Ectodermal cell (in vitro differentiated cells): ENCODE measurements at regions not wholly inside any gene's neighbourhood (a gene's known extent, or its start where the extent isn't known, plus 50 kb on each side); places are given as distances from the start of the nearest gene placed in this dataset.

Source experiments
- H3K27ac ChIP-seq: 2 replicates; pipeline ENCODE4 v1.7.0; 2013; ENCODE audit warnings: mild to moderate bottlenecking, low read depth, low read length; ENCODE audit not compliant: insufficient read depth, poor library complexity, severe bottlenecking
- H3K27me3 ChIP-seq: 2 replicates; pipeline ENCODE4 v1.7.0; 2013; ENCODE audit warnings: mild to moderate bottlenecking, low read length; ENCODE audit not compliant: insufficient read depth, control insufficient read depth, poor library complexity, severe bottlenecking
- H3K36me3 ChIP-seq: one replicate; pipeline ENCODE4 v1.7.0; 2013; ENCODE audit warnings: low read length; ENCODE audit not compliant: control insufficient read depth, insufficient read depth
- H3K4me1 ChIP-seq: one replicate; pipeline ENCODE4 v1.7.0; 2013; ENCODE audit warnings: low read length; ENCODE audit not compliant: control insufficient read depth, insufficient read depth
- H3K4me3 ChIP-seq: 2 replicates; pipeline ENCODE4 v1.7.0; 2013; ENCODE audit warnings: low read depth, low read length, control low read depth; ENCODE audit not compliant: insufficient read depth
- H3K9me3 ChIP-seq: 2 replicates; pipeline ENCODE4 v1.7.0; 2013; ENCODE audit warnings: mild to moderate bottlenecking, low read length, moderate library complexity; ENCODE audit not compliant: control insufficient read depth
- WGBS, 2 experiments: methylation state at CpG; one replicate each; pipeline ENCODE4 v1.1.7; 2013; ENCODE audit warnings: missing lambda C conversion rate in 2 of 2; 5-methylcytosine and 5-hydroxymethylcytosine counted together

- Histone ChIP-seq H3K4me3 (no peak overlapping the region), H3K36me3 (no peaks in the 10 kb centered on the region), H3K4me1 (no peaks in the 10 kb centered on the region), H3K27ac (no peak overlapping the region), H3K27me3 (no peaks in the 10 kb centered on the region), H3K9me3 (no peaks in the 10 kb centered on the region)
- 89 to 91% methylated on average over 15 of the region's 15 CpGs for WGBS, 2 experiments
Measured at GRCh38 chr16:86095131-86095752, 196.3 kb downstream of the IRF8 start.

DNA sequence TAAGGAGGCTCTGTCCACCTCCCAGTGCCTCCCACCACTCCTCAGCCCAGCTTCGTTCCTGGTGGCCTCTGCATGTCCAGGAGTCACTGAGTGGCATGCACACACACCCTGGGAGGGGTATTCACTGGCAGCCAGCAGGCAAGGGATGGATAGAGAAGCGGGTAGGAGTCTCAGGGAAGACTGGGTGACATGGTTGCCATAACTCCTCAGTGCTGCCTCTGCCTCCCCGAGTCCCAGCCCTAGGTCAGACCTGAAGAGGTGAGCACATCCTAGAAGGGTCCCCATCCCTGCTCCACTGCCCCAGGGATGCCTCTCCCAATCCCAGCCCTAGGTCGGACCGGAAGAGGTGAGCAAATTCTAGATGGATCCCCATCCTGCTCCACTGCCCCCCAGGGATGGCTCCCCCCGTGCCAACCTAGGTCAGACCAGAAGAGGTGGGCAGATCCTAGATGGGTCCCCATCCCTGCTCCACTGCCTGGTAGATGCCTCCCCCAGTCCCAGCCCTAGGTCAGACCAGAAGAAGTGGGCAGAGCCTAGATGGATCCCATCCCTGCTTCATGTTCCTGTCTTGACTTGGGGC, 197.0 kb downstream of the IRF8 start:
- Histone ChIP-seq H3K27me3 (no peaks in the 10 kb centered on the region), H3K27ac (no peak overlapping the region), H3K36me3 (no peaks in the 10 kb centered on the region), H3K9me3 (no peaks in the 10 kb centered on the region), H3K4me3 (no peak overlapping the region), H3K4me1 (no peaks in the 10 kb centered on the region)
- 86 to 91% methylated on average over 6 of the region's 6 CpGs for WGBS, 2 experiments

- Histone ChIP-seq H3K27me3 (no peaks in the 10 kb centered on the region), H3K27ac (no peak overlapping the region), H3K9me3 (no peaks in the 10 kb centered on the region), H3K4me1 (no peaks in the 10 kb centered on the region), H3K4me3 (no peak overlapping the region), H3K36me3 (no peaks in the 10 kb centered on the region)
- WGBS, 2 experiments: 93% methylated on average over 7 of the region's 7 CpGs
Measured at GRCh38 chr16:86096850-86097249, 197.9 kb downstream of the IRF8 start.

GRCh38 chr16:86099326-86099725, 200.4 kb downstream of the IRF8 start:
- WGBS, 2 experiments: 58 to 61% methylated on average over 10 of the region's 10 CpGs
- no peak overlapping the region for H3K27ac ChIP-seq
- no peaks in the 10 kb centered on the region for H3K4me1 ChIP-seq
- H3K27me3 ChIP-seq: no peaks in the 10 kb centered on the region
- no peaks in the 10 kb centered on the region for H3K36me3 ChIP-seq
- H3K9me3 ChIP-seq: no peaks in the 10 kb centered on the region
- no peak overlapping the region for H3K4me3 ChIP-seq

DNA sequence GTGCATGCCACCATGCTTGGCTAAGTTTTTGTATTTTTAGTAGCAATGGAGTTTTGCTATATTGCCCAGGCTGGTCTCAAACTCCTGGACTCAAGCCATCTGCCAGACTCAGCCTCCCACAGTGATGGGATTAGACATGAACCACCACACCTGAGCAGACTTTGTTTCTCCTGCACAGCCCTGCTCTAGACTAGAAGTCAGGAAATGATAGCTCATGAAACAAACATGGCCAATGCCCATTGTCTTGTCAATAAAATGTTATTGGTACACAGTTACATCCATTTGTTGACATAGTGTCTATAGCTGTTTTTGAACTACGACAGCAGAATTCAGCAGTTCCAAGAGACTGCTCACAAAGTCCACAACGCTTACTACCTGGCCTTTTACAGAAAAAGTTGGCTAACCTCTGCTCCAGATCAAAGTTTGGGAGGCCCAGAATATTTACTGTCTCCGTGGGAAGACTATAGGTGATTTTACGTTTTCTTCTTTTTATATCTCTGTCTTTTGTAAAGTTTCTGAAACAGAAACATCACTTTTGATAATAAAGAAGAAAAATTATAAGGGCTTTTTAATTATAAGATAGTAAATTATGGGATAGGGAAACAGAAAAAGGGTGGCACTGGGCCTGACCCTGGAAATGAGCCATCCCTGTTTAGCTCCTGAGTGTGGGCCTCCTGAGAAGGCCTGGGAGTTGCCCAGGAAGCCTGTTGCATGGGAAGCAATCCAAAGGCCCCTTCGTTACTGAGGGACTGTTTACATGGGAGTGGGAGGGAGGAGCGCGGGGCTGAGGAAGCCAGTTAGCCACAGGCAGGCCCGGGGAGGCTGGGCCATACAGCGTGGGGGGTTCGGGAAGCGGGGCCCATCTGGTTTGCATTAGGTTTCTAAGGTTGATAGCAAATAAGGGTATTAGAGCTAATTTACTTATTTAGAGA, 201.5 kb downstream of the IRF8 start:
- 70 to 76% methylated on average over 10 to 11 of the region's 11 CpGs for WGBS, 2 experiments
- Histone ChIP-seq H3K27ac (no peak overlapping the region), H3K9me3 (no peaks in the 10 kb centered on the region)

GRCh38 chr16:86101137-86101896, 202.4 kb downstream of the IRF8 start:
- no peaks in the 10 kb centered on the region for H3K9me3 ChIP-seq
- H3K27ac ChIP-seq: no peak overlapping the region
- H3K4me1 ChIP-seq: no peaks in the 10 kb centered on the region
- H3K36me3 ChIP-seq: no peaks in the 10 kb centered on the region
- H3K4me3 ChIP-seq: no peak overlapping the region
- H3K27me3 ChIP-seq: no peaks in the 10 kb centered on the region
- 83% methylated on average over 20 of the region's 20 CpGs for WGBS, 2 experiments

More for the DNA sequence above, 201.5 kb downstream of the IRF8 start:
- H3K4me3 ChIP-seq: no peak overlapping the region
- H3K27me3 ChIP-seq: no peaks in the 10 kb centered on the region
- no peaks in the 10 kb centered on the region for H3K4me1 ChIP-seq
- no peaks in the 10 kb centered on the region for H3K36me3 ChIP-seq

- Histone ChIP-seq H3K27ac (no peak overlapping the region), H3K36me3 (no peaks in the 10 kb centered on the region), H3K27me3 (no peaks in the 10 kb centered on the region), H3K4me3 (no peak overlapping the region), H3K9me3 (no peaks in the 10 kb centered on the region), H3K4me1 (no peaks in the 10 kb centered on the region)
- WGBS, 2 experiments: 91 to 92% methylated on average over 8 of the region's 8 CpGs
Measured at GRCh38 chr16:86101897-86102157, 202.9 kb downstream of the IRF8 start.

GRCh38 chr16:86103320-86103719, 204.4 kb downstream of the IRF8 start:
- Histone ChIP-seq H3K4me1 (no peaks in the 10 kb centered on the region), H3K36me3 (no peaks in the 10 kb centered on the region), H3K27ac (no peak overlapping the region), H3K4me3 (no peak overlapping the region), H3K27me3 (no peaks in the 10 kb centered on the region), H3K9me3 (no peaks in the 10 kb centered on the region)
- whole genome bisulfite sequencing, 2 experiments: 91 to 95% methylated on average over 3 of the region's 3 CpGs

DNA sequence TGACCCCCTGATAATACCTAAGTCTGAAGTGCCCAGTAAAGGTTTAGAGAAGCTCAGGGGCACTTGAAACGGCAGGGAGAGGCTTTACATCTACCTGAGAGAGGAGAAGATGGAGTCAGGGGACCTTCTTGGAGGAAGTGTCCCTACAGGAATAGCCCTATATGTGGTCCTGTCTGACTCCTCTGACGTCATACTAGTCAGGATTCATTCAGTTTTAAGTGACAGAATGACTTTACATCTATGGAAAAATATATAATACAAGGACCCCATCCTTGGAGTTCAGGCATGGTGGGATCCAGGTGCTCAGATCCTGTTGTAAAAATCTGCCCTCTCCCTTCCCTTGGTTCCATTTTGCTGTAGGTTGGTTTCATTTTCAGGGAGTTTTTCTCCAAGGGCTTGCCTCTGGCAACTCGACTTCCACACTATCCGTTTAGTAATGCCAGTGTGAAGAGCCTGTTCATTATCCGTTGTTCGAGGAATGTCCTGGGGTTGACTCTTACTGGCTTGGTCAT, 205.6 kb downstream of the IRF8 start:
- Histone ChIP-seq H3K9me3 (no peaks in the 10 kb centered on the region), H3K27ac (no peak overlapping the region), H3K36me3 (no peaks in the 10 kb centered on the region), H3K4me1 (no peaks in the 10 kb centered on the region), H3K4me3 (no peak overlapping the region), H3K27me3 (no peaks in the 10 kb centered on the region)
- 87 to 90% methylated on average over 5 of the region's 6 CpGs for WGBS, 2 experiments
